ENCODE measurements at regions not wholly inside any gene's neighbourhood (a gene's known extent, or its start where the extent isn't known, plus 50 kb on each side); places are given as distances from the start of the nearest gene placed in this dataset.

GRCh38 chr1:55375617-55376258 lies 160.6 kb upstream of the USP24 start:
- peak; percentile 80 for TF ChIP-seq CTCF (IDR thresholded peaks at IDR 0.05; ENCODE audit: low read length)
- no peak for TF ChIP-seq EZH2 (IDR thresholded peaks at IDR 0.05; ENCODE audit: borderline replicate concordance, low read length)
